ENCODE measurements at regions not wholly inside any gene's neighbourhood (a gene's known extent, or its start where the extent isn't known, plus 50 kb on each side); places are given as distances from the start of the nearest gene placed in this dataset.

DNA sequence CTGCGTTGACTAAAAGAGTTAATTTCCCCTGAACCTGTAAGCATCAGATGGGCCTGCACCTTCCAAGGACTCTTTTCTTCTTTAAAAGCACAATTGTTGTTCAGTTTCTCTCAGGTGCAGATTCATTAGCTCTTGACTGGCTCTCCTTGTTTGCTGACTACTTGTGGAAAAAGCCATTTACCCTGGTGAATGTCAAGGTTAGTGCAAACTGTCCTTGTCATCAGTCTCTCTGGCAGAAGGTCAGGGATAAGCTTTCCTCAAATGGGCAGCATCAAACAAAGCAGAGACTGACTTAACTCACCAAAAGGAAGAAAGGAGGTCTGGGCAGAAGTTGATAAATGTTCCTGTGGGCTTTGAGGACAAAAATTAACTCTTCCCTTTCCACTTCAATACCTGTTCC, 922.7 kb downstream of the BCL11A start:
- Histone ChIP-seq H3K9ac (ENCODE audit: low read length) (no peak overlapping the region), H3K36me3 (replicated peaks; ENCODE audit: low read depth, low read length) (no peaks in the 10 kb centered on the region), H3K27ac (ENCODE audit: low read length) (no peak overlapping the region), H4K20me1 (ENCODE audit: insufficient read depth, low read length) (no peaks in the 10 kb centered on the region), H3K4me1 (ENCODE audit: low read length) (no peaks in the 10 kb centered on the region), H3K4me2 (ENCODE audit: low read length) (no peak overlapping the region), H3K79me2 (ENCODE audit: low read length) (no peaks in the 10 kb centered on the region), H3K9me3 (ENCODE audit: insufficient read depth, low read length) (peaks cover 9% of the 10 kb centered on the region; the same call in 1 of the 2 replicates), H3K4me3 (ENCODE audit: low read length) (no peak overlapping the region), H3K27me3 (ENCODE audit: low read depth, low read length) (no peaks in the 10 kb centered on the region), H2AFZ (ENCODE audit: low read depth, low read length) (no peak overlapping the region)
- TF ChIP-seq, protein P1, sequence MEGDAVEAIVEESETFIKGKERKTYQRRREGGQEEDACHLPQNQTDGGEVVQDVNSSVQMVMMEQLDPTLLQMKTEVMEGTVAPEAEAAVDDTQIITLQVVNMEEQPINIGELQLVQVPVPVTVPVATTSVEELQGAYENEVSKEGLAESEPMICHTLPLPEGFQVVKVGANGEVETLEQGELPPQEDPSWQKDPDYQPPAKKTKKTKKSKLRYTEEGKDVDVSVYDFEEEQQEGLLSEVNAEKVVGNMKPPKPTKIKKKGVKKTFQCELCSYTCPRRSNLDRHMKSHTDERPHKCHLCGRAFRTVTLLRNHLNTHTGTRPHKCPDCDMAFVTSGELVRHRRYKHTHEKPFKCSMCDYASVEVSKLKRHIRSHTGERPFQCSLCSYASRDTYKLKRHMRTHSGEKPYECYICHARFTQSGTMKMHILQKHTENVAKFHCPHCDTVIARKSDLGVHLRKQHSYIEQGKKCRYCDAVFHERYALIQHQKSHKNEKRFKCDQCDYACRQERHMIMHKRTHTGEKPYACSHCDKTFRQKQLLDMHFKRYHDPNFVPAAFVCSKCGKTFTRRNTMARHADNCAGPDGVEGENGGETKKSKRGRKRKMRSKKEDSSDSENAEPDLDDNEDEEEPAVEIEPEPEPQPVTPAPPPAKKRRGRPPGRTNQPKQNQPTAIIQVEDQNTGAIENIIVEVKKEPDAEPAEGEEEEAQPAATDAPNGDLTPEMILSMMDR (IDR thresholded peaks at IDR 0.05; ENCODE audit: low read depth, low read length): no peak
- no peak for TF ChIP-seq EZH2phosphoT487 (IDR thresholded peaks at IDR 0.05; ENCODE audit: low read depth)

DNA sequence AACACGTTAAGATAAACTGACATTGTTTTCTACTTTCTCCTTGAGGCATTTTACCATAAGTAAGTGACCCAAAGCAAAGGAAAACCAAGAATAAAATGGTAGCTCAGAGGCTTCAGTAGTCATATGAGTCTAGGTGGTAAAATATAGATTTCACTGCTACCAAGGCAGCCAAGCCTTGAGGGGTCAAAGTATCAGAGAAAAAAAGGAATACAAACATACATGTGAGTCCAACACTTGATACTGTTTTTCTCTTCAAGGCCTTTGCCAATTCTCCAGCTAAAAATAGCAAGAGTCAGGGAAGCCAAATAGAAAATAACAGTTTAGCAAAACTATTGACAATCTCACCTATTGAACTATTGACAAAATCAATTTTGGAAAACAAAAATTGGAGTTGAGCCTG, 925.9 kb downstream of the BCL11A start:
- Histone ChIP-seq H3K27me3 (ENCODE audit: low read depth, low read length) (no peaks in the 10 kb centered on the region), H3K27ac (ENCODE audit: low read length) (no peak overlapping the region), H3K4me2 (ENCODE audit: low read length) (no peak overlapping the region), H3K9ac (ENCODE audit: low read length) (no peak overlapping the region), H3K79me2 (ENCODE audit: low read length) (no peaks in the 10 kb centered on the region), H3K9me3 (ENCODE audit: insufficient read depth, low read length) (peaks cover 9% of the 10 kb centered on the region; the same call in 1 of the 2 replicates), H2AFZ (ENCODE audit: low read depth, low read length) (no peak overlapping the region), H4K20me1 (ENCODE audit: insufficient read depth, low read length) (no peaks in the 10 kb centered on the region), H3K4me3 (ENCODE audit: low read length) (no peak overlapping the region), H3K36me3 (replicated peaks; ENCODE audit: low read depth, low read length) (no peaks in the 10 kb centered on the region), H3K4me1 (ENCODE audit: low read length) (no peaks in the 10 kb centered on the region)
- TF ChIP-seq EZH2phosphoT487 (IDR thresholded peaks at IDR 0.05; ENCODE audit: low read depth): no peak
- TF ChIP-seq, protein P1 (IDR thresholded peaks at IDR 0.05; ENCODE audit: low read depth, low read length): no peak

DNA sequence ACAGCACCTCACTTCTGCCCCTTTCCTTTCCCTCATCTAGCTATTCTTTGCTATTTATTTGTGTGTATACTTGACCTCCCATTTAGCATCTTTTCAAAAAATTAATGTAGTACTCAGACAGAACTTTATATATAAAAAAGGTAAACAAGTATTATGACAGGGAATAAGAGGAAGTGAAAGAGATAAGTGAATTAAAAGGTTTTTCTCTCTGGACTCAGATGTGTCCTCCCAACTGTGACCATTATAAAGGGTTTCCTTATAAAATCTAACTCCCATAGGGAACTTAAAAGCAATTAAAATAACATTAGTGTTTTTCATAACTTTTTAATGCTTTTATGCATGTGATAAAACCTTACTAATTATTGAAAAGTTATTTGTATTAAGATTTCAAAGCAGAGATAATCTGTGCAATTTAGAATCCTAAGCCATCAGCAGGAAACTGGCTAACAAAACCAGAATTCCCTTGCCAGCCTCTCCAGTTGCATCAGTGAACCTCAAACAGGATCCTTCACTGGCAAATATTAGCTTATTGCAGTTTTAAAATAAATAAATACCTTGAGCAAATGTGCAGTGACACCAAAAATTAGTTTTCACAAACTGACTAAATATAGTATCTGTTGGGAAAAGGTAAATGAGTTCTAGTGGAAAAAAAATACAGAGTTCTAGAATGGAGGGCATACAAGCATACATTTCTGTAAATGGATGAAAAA, 930.7 kb downstream of the BCL11A start:
- Histone ChIP-seq H3K4me1 (ENCODE audit: low read length) (no peaks in the 10 kb centered on the region), H3K27me3 (ENCODE audit: low read depth, low read length) (no peaks in the 10 kb centered on the region), H3K4me2 (ENCODE audit: low read length) (no peak overlapping the region), H3K36me3 (replicated peaks; ENCODE audit: low read depth, low read length) (no peaks in the 10 kb centered on the region), H3K79me2 (ENCODE audit: low read length) (no peaks in the 10 kb centered on the region), H3K4me3 (ENCODE audit: low read length) (no peak overlapping the region), H3K9ac (ENCODE audit: low read length) (no peak overlapping the region), H2AFZ (ENCODE audit: low read depth, low read length) (no peak overlapping the region), H3K9me3 (ENCODE audit: insufficient read depth, low read length) (no peaks in the 10 kb centered on the region), H3K27ac (ENCODE audit: low read length) (no peak overlapping the region), H4K20me1 (ENCODE audit: insufficient read depth, low read length) (no peaks in the 10 kb centered on the region)
- TF ChIP-seq, protein P1 (IDR thresholded peaks at IDR 0.05; ENCODE audit: low read depth, low read length): no peak
- TF ChIP-seq EZH2phosphoT487 (IDR thresholded peaks at IDR 0.05; ENCODE audit: low read depth): no peak

DNA sequence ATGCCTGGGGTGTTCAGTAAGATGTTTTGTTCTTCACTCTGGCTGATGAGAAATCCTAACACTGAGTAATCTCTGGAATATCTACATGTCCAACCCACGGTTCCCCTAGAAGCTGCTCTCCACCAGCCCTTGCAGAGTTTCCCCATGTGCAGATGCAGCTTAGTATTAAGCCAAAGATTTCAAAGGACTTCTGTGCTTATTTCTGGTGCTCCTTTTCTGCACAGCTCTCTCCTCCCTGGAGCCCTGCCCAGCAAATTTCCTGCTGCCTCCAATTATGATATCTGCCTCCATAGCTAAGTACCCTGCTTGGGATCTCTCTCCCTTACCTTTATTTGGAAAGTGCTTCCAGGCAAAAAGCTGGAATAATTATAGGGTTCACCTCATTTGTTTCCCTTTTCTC, 949.3 kb downstream of the BCL11A start:
- H3K4me1 ChIP-seq (ENCODE audit: low read length): no peaks in the 10 kb centered on the region
- no peak overlapping the region for H3K4me2 ChIP-seq (ENCODE audit: low read length)
- H3K27ac ChIP-seq (ENCODE audit: low read length): no peak overlapping the region
- H4K20me1 ChIP-seq (ENCODE audit: insufficient read depth, low read length): no peaks in the 10 kb centered on the region
- H3K9ac ChIP-seq (ENCODE audit: low read length): no peak overlapping the region
- no peak for TF ChIP-seq EZH2phosphoT487 (IDR thresholded peaks at IDR 0.05; ENCODE audit: low read depth)
- TF ChIP-seq, protein P1 (IDR thresholded peaks at IDR 0.05; ENCODE audit: low read depth, low read length): no peak
- H2AFZ ChIP-seq (ENCODE audit: low read depth, low read length): no peak overlapping the region
- H3K27me3 ChIP-seq (ENCODE audit: low read depth, low read length): no peaks in the 10 kb centered on the region
- H3K79me2 ChIP-seq (ENCODE audit: low read length): no peaks in the 10 kb centered on the region
- no peaks in the 10 kb centered on the region for H3K9me3 ChIP-seq (ENCODE audit: insufficient read depth, low read length)
- H3K4me3 ChIP-seq (ENCODE audit: low read length): no peak overlapping the region
- no peaks in the 10 kb centered on the region for H3K36me3 ChIP-seq (replicated peaks; ENCODE audit: low read depth, low read length)

Data from OCI-LY3 (cell line).